Upper lobe of right lung (tissue), 1 donor: ENCODE measurements at regions not wholly inside any gene's neighbourhood (a gene's known extent, or its start where the extent isn't known, plus 50 kb on each side); places are given as distances from the start of the nearest gene placed in this dataset.
"Not testable (repeated sequence)": the region's sequence is repeated elsewhere in the genome, so short reads cannot be mapped to it uniquely, and the experiment has no call there.

Source experiments
- ATAC-seq: fragments of 200-7000 bp; cut with Tn5 transposase; one replicate; pipeline ENCODE4 v1.9.1; 2020; ENCODE audit warnings: mild to moderate bottlenecking, moderate library complexity
- DNase-seq: peaks from one replicate; pipeline ENCODE4 v3.0.0-alpha.2; 2020
- H3K27ac ChIP-seq: fragments of 200-600 bp; one replicate; pipeline ENCODE4 v1.8.0; 2022
- H3K27me3 ChIP-seq: fragments of 200-600 bp; one replicate; pipeline ENCODE4 v1.8.0; 2022; ENCODE audit warnings: mild to moderate bottlenecking
- H3K36me3 ChIP-seq: fragments of 200-600 bp; one replicate; pipeline ENCODE4 v1.8.0; 2022
- H3K4me1 ChIP-seq: fragments of 200-600 bp; one replicate; pipeline ENCODE4 v1.8.0; 2022
- H3K4me3 ChIP-seq: fragments of 200-600 bp; one replicate; pipeline ENCODE4 v1.8.0; 2022; ENCODE audit warnings: mild to moderate bottlenecking
- H3K9me3 ChIP-seq: fragments of 200-600 bp; one replicate; pipeline ENCODE4 v1.8.0; 2022
- CTCF ChIP-seq: fragments of 200-600 bp; IDR thresholded peaks from one replicate; pipeline ENCODE4 v1.8.0; 2022; ENCODE audit warnings: antibody characterized with exemption
- intact Hi-C: fragments of 100-400 bp; cut with DNase I; formaldehyde crosslinking; loops from one replicate; pipeline ENCODE4 v1.11.0; 2022
- donor health status: DM: no; HTN: yes; CAD: no; lungs with severe emphysema.

- no peaks in the 10 kb centered on the region for H3K36me3 ChIP-seq
- H3K27me3 ChIP-seq: no peaks in the 10 kb centered on the region
- H3K9me3 ChIP-seq: no peaks in the 10 kb centered on the region
- H3K4me1 ChIP-seq: no peaks in the 10 kb centered on the region
- H3K27ac ChIP-seq: no peak overlapping the region
- no peak for DNase-seq
- intact Hi-C loops: no loop called here
- no peak overlapping the region for H3K4me3 ChIP-seq
- no peak for ATAC-seq
- no peak for TF ChIP-seq CTCF
Observed at GRCh38 chr6:114651611-114652010, 308.8 kb upstream of the HS3ST5 start.

GRCh38 chr6:114650891-114651290 lies 308.1 kb upstream of the HS3ST5 start:
- Histone ChIP-seq H3K27me3 (no peaks in the 10 kb centered on the region), H3K4me1 (no peaks in the 10 kb centered on the region), H3K36me3 (no peaks in the 10 kb centered on the region), H3K9me3 (no peaks in the 10 kb centered on the region), H3K27ac (no peak overlapping the region), H3K4me3 (no peak overlapping the region)
- ATAC-seq: no peak
- intact Hi-C loops: no loop called here
- no peak for DNase-seq
- TF ChIP-seq CTCF: no peak

- Histone ChIP-seq H3K27ac (no peak overlapping the region), H3K9me3 (no peaks in the 10 kb centered on the region), H3K4me3 (no peak overlapping the region), H3K36me3 (no peaks in the 10 kb centered on the region), H3K4me1 (no peaks in the 10 kb centered on the region), H3K27me3 (no peaks in the 10 kb centered on the region)
- no peak for TF ChIP-seq CTCF
- no peak for DNase-seq
- intact Hi-C loops: no loop called here
- ATAC-seq: no peak
Observed at GRCh38 chr6:114649298-114649697, 306.5 kb upstream of the HS3ST5 start.

- H3K9me3 ChIP-seq: no peaks in the 10 kb centered on the region
- H3K27ac ChIP-seq: no peak overlapping the region
- DNase-seq (no peak), ATAC-seq (no peak)
- H3K4me1 ChIP-seq: no peaks in the 10 kb centered on the region
- H3K27me3 ChIP-seq: no peaks in the 10 kb centered on the region
- H3K36me3 ChIP-seq: no peaks in the 10 kb centered on the region
- TF ChIP-seq CTCF: no peak
- intact Hi-C loops: no loop called here
- no peak overlapping the region for H3K4me3 ChIP-seq
Observed at GRCh38 chr6:114648847-114649246, 306.0 kb upstream of the HS3ST5 start.

GRCh38 chr6:114638341-114638740 lies 295.5 kb upstream of the HS3ST5 start:
- Histone ChIP-seq H3K27me3 (no peaks in the 10 kb centered on the region), H3K4me3 (no peak overlapping the region), H3K4me1 (no peaks in the 10 kb centered on the region), H3K36me3 (no peaks in the 10 kb centered on the region), H3K9me3 (no peaks in the 10 kb centered on the region), H3K27ac (no peak overlapping the region)
- intact Hi-C loops: no loop called here
- no peak for TF ChIP-seq CTCF
- DNase-seq: no peak
- no peak for ATAC-seq

GRCh38 chr6:114634016-114634415 lies 291.2 kb upstream of the HS3ST5 start:
- no peak overlapping the region for H3K4me3 ChIP-seq
- H3K36me3 ChIP-seq: no peaks in the 10 kb centered on the region
- no peaks in the 10 kb centered on the region for H3K4me1 ChIP-seq
- intact Hi-C loops: no loop called here
- H3K9me3 ChIP-seq: no peaks in the 10 kb centered on the region
- no peaks in the 10 kb centered on the region for H3K27me3 ChIP-seq
- DNase-seq (no peak), ATAC-seq (no peak)
- no peak for TF ChIP-seq CTCF
- no peak overlapping the region for H3K27ac ChIP-seq

- H3K27me3 ChIP-seq, DNase-seq, H3K27ac ChIP-seq, H3K4me3 ChIP-seq, intact Hi-C loops, H3K36me3 ChIP-seq, ATAC-seq, H3K9me3 ChIP-seq, H3K4me1 ChIP-seq: not testable (repeated sequence)
Observed at GRCh38 chr6:114626226-114626625, 283.4 kb upstream of the HS3ST5 start.
